Adrenal gland (tissue), 9 donors: ENCODE measurements at regions not wholly inside any gene's neighbourhood (a gene's known extent, or its start where the extent isn't known, plus 50 kb on each side); places are given as distances from the start of the nearest gene placed in this dataset.

Source experiments
- DNase-seq, 7 donors: peaks; one replicate each; pipeline ENCODE4 v3.0.0-alpha.2; 2019 to 2020
- H3K27ac ChIP-seq, 5 donors: fragments of 200-600 bp; sonication (generic) in 4 of 5; 1 replicate in 3 of 5; 2 replicates in 2 of 5; pipeline versions ENCODE4 v1.5.1 to v1.8.0; 2016 to 2020; ENCODE audit warnings: mild to moderate bottlenecking in 1 of 5
- H3K27me3 ChIP-seq: fragments of 200-600 bp; 2 replicates; pipeline ENCODE4 v1.8.0; 2021
- H3K36me3 ChIP-seq, 2 donors: fragments of 200-600 bp; replicated peaks in 1 of 2; 1 replicate in 1 of 2; 2 replicates in 1 of 2; pipeline versions ENCODE4 v1.5.1 to v1.8.0; 2018 to 2022
- H3K4me1 ChIP-seq, 2 donors: fragments of 200-600 bp; replicated peaks in 1 of 2; 1 replicate in 1 of 2; 2 replicates in 1 of 2; pipeline versions ENCODE4 v1.5.1 to v1.8.0; 2018 to 2021
- H3K4me3 ChIP-seq, 4 donors: fragments of 200-600 bp; sonication (generic) in 3 of 4; one replicate each; pipeline ENCODE4 v1.5.1; 2016 to 2018
- H3K9me3 ChIP-seq, 3 donors: fragments of 200-600 bp; sonication (generic) in 1 of 3; replicated peaks in 1 of 3; 1 replicate in 2 of 3; 2 replicates in 1 of 3; pipeline versions ENCODE4 v1.5.1 to v1.8.0; 2016 to 2021
- POLR2A ChIP-seq, 2 donors: fragments of 450-650 bp; IDR thresholded peaks; one replicate each; pipeline ENCODE4 v1.6.1; 2017; ENCODE audit warnings: antibody characterized with exemption in 2 of 2, mild to moderate bottlenecking in 2 of 2, moderate library complexity in 1 of 2
- WGBS, 4 donors: extraction: QIAGEN DNeasy Blood & Tissue Kit in 2 of 4; methylation state at CpG; one replicate each; pipeline versions ENCODE4 v1.1.5 to v1.1.7; 2013 to 2017; 5-methylcytosine and 5-hydroxymethylcytosine counted together
- intact Hi-C, 2 donors: fragments of 100-400 bp; cut with DNase I; formaldehyde crosslinking; loops; one replicate each; pipeline versions ENCODE4 v1.14.1 to v1.15.0; 2022 to 2023
- TF ChIP-seq, protein P1 (sequence below), 6 experiments: fragments of 450-650 bp in 4 of 6; fragments of 200-600 bp in 2 of 6; sonication (generic) in 1 of 6; IDR thresholded peaks; 1 replicate in 5 of 6; 2 replicates in 1 of 6; pipeline versions ENCODE4 v1.5.1 to v1.8.0; 2016 to 2021; ENCODE audit warnings: antibody characterized with exemption in 6 of 6, mild to moderate bottlenecking in 2 of 6, moderate library complexity in 1 of 6
- donor health status: healthy with polysubstance abuse.
- donor health status: Bipolar disorder and iron deficiency.
- donor health status: DM: yes; HTN: yes; CAD: no.
- donor health status: DM: no; HTN: no; CAD: no.
- donor health status: DM: no; HTN: no; CAD: no.

- WGBS, 4 donors = 36 to 60% (median 39%) methylated on average over 3 of the region's 3 CpGs
- H3K27me3 ChIP-seq = no peaks in the 10 kb centered on the region
- intact Hi-C loops = no loop called here
Observed at GRCh38 chr5:92559781-92560180, 1021.2 kb downstream of the NR2F1-AS1 start.

DNA sequence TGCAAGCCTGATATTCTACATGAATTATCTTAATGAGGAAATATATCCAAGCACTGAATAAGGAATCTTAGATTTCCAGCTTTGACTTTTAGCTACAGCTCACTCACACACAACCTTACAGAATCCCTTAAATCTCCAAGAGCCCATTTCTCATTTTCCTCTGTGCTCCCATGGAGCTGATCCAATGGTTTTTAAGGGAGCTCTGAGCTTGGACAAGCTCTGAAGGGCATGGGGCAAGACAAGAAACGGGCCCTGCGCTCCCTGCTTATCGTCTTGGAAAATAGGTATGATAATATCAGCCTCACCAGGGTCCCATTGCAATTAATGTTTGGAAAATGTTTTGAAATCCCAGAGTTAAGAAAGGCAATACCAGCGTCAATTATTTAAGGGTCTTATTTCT lies 1021.7 kb downstream of the NR2F1-AS1 start:
- no peak for DNase-seq
- Histone ChIP-seq H3K4me3 (no peak overlapping the region), H3K27ac (peak overlapping the region in 1 of 5 donors; percentile 10), H3K27me3 (no peaks in the 10 kb centered on the region), H3K9me3 (no peaks in the 10 kb centered on the region), H3K36me3 (no peaks in the 10 kb centered on the region), H3K4me1 (no peaks in the 10 kb centered on the region)
- TF ChIP-seq, protein P1, sequence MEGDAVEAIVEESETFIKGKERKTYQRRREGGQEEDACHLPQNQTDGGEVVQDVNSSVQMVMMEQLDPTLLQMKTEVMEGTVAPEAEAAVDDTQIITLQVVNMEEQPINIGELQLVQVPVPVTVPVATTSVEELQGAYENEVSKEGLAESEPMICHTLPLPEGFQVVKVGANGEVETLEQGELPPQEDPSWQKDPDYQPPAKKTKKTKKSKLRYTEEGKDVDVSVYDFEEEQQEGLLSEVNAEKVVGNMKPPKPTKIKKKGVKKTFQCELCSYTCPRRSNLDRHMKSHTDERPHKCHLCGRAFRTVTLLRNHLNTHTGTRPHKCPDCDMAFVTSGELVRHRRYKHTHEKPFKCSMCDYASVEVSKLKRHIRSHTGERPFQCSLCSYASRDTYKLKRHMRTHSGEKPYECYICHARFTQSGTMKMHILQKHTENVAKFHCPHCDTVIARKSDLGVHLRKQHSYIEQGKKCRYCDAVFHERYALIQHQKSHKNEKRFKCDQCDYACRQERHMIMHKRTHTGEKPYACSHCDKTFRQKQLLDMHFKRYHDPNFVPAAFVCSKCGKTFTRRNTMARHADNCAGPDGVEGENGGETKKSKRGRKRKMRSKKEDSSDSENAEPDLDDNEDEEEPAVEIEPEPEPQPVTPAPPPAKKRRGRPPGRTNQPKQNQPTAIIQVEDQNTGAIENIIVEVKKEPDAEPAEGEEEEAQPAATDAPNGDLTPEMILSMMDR (IDR thresholded peaks at IDR 0.05) = no peak
- no peak for TF ChIP-seq POLR2A (IDR thresholded peaks at IDR 0.05)
- WGBS, 4 donors = 65 to 81% (median 75%) methylated on average over 4 of the region's 4 CpGs
- intact Hi-C loops = no loop called here

More at GRCh38 chr5:92559781-92560180, 1021.2 kb downstream of the NR2F1-AS1 start:
- Histone ChIP-seq H3K36me3 (no peaks in the 10 kb centered on the region), H3K27ac (no peak overlapping the region), H3K9me3 (no peaks in the 10 kb centered on the region), H3K4me1 (no peaks in the 10 kb centered on the region), H3K4me3 (no peak overlapping the region)
- TF ChIP-seq POLR2A (IDR thresholded peaks at IDR 0.05) = no peak
- TF ChIP-seq, protein P1 (IDR thresholded peaks at IDR 0.05) = no peak
- DNase-seq = no peak

DNA sequence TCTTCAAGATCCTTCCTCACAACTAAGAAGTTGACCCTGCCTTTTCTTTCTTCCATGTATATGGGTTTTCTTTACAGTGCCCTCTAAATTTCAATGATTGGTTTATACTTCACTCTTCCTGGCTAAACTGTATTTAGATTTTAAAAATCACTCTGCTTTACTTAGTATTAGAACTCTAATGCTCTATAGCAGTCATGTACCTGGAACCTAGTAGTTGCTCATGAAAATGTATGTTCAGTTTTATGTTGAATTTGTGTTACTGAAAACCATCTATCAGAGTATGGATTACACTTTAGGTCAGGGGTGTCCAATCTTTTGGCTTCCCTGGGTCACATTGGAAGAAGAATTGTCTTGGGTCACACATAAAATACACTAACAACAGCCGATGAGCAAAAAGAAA lies 1024.3 kb downstream of the NR2F1-AS1 start:
- Histone ChIP-seq H3K9me3 (no peaks in the 10 kb centered on the region), H3K4me1 (no peaks in the 10 kb centered on the region), H3K27ac (no peak overlapping the region), H3K36me3 (no peaks in the 10 kb centered on the region), H3K27me3 (no peaks in the 10 kb centered on the region), H3K4me3 (no peak overlapping the region)
- DNase-seq = no peak
- intact Hi-C loops = no loop called here
- TF ChIP-seq, protein P1 (IDR thresholded peaks at IDR 0.05) = no peak
- TF ChIP-seq POLR2A (IDR thresholded peaks at IDR 0.05) = no peak
- 83 to 100% (median 92%) methylated on average over 1 of the region's 1 CpG for WGBS, 4 donors

DNA sequence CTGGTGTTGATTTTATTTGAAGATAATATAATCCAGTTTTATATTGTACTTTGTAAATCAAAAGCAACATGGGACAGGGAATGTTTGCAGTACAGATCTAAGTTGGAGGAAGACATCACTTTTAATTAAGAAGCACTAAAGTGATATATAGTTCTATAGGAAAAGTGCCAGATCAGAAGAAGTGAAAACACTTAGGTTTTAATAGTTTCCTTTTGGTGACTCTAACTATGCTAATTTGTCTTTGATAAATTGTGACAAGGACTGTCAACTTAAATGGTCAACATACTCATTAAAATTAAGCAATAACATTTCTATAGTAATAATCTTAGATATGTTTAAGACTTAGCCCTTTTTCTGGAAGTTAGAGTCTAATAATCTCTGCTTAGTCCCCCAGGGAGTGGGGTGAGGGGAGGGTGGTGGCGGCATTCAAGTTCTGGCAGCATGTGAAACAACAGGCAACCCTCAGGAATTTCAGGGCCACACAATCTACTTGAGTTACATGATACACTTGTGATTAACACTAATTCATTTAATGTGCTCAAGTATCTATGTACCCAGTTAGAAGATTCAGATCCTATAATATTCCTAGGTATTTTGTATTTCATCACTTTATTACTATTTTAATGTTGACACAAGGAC lies 1026.5 kb downstream of the NR2F1-AS1 start:
- no peak overlapping the region for H3K27ac ChIP-seq
- DNase-seq = no peak
- H3K27me3 ChIP-seq = no peaks in the 10 kb centered on the region
- no peaks in the 10 kb centered on the region for H3K9me3 ChIP-seq
- no peak overlapping the region for H3K4me3 ChIP-seq
- intact Hi-C loops = no loop called here
- no peaks in the 10 kb centered on the region for H3K4me1 ChIP-seq
- no peak for TF ChIP-seq POLR2A (IDR thresholded peaks at IDR 0.05)
- TF ChIP-seq, protein P1 (IDR thresholded peaks at IDR 0.05) = no peak
- H3K36me3 ChIP-seq = no peaks in the 10 kb centered on the region
- WGBS, 4 donors = 64 to 86% (median 75%) methylated on average over 1 of the region's 1 CpG
